EH (cell line): ENCODE measurements at regions not wholly inside any gene's neighbourhood (a gene's known extent, or its start where the extent isn't known, plus 50 kb on each side); places are given as distances from the start of the nearest gene placed in this dataset.
A peak's percentile ranks its signal among the peaks of the same experiment; 100 is the strongest.
"Not testable (repeated sequence)": the region's sequence is repeated elsewhere in the genome, so short reads cannot be mapped to it uniquely, and the experiment has no call there.

Experiments
- DNase-seq: peaks from one replicate; pipeline ENCODE4 v3.0.0-alpha.2; 2015; ENCODE audit warnings: low read depth

GRCh38 chr20:23151008-23151703 lies 65.0 kb upstream of the CD93 start:
- no peak for DNase-seq

GRCh38 chr20:23150304-23151007 lies 64.3 kb upstream of the CD93 start:
- no peak for DNase-seq

GRCh38 chr20:23149623-23150279 lies 63.6 kb upstream of the CD93 start:
- DNase-seq: no peak

- DNase-seq: peak; percentile 36
Measured at GRCh38 chr20:23148731-23149570, 62.8 kb upstream of the CD93 start.

- peak; percentile 92 for DNase-seq
Measured at GRCh38 chr20:23147964-23148730, 62.0 kb upstream of the CD93 start.

- DNase-seq: no peak
Measured at GRCh38 chr20:23147647-23147963, 61.5 kb upstream of the CD93 start.

- no peak for DNase-seq
Measured at GRCh38 chr20:23146857-23147637, 60.9 kb upstream of the CD93 start.

- DNase-seq: no peak
Measured at GRCh38 chr20:23146181-23146580, 60.1 kb upstream of the CD93 start.

GRCh38 chr20:23145281-23145700 lies 59.2 kb upstream of the CD93 start:
- DNase-seq: peak; percentile 63

- DNase-seq: no peak
Measured at GRCh38 chr20:23144856-23145255, 58.7 kb upstream of the CD93 start.

GRCh38 chr20:23143986-23144690 lies 58.0 kb upstream of the CD93 start:
- DNase-seq: no peak

GRCh38 chr20:23143098-23143497 lies 57.0 kb upstream of the CD93 start:
- peak; percentile 94 for DNase-seq

- DNase-seq: no peak
Measured at GRCh38 chr20:23142162-23143050, 56.3 kb upstream of the CD93 start.

GRCh38 chr20:23141450-23142161 lies 55.5 kb upstream of the CD93 start:
- DNase-seq: no peak

GRCh38 chr20:23140991-23141390 lies 54.9 kb upstream of the CD93 start:
- no peak for DNase-seq

- not testable (repeated sequence) for DNase-seq
Measured at GRCh38 chr20:23139984-23140383, 53.9 kb upstream of the CD93 start.

- DNase-seq: no peak
Measured at GRCh38 chr20:23139524-23139923, 53.4 kb upstream of the CD93 start.

GRCh38 chr20:23138682-23139081 lies 52.6 kb upstream of the CD93 start:
- no peak for DNase-seq
